ENCODE measurements at regions not wholly inside any gene's neighbourhood (a gene's known extent, or its start where the extent isn't known, plus 50 kb on each side); places are given as distances from the start of the nearest gene placed in this dataset.
"Not testable (repeated sequence)": the region's sequence is repeated elsewhere in the genome, so short reads cannot be mapped to it uniquely, and the experiment has no call there.

- no peak overlapping the region for H3K27ac ChIP-seq (ENCODE audit: low read length)
- no peaks in the 10 kb centered on the region for H3K27me3 ChIP-seq (ENCODE audit: low read depth, low read length)
- peak overlapping the region; percentile 99 for H2AFZ ChIP-seq (ENCODE audit: low read depth, low read length)
- peak overlapping the region; percentile 82 for H3K4me2 ChIP-seq (ENCODE audit: low read length)
- peak overlapping the region; percentile 64 for H3K4me3 ChIP-seq (ENCODE audit: low read length)
- no peaks in the 10 kb centered on the region for H3K79me2 ChIP-seq (ENCODE audit: low read length)
- TF ChIP-seq, protein P1, sequence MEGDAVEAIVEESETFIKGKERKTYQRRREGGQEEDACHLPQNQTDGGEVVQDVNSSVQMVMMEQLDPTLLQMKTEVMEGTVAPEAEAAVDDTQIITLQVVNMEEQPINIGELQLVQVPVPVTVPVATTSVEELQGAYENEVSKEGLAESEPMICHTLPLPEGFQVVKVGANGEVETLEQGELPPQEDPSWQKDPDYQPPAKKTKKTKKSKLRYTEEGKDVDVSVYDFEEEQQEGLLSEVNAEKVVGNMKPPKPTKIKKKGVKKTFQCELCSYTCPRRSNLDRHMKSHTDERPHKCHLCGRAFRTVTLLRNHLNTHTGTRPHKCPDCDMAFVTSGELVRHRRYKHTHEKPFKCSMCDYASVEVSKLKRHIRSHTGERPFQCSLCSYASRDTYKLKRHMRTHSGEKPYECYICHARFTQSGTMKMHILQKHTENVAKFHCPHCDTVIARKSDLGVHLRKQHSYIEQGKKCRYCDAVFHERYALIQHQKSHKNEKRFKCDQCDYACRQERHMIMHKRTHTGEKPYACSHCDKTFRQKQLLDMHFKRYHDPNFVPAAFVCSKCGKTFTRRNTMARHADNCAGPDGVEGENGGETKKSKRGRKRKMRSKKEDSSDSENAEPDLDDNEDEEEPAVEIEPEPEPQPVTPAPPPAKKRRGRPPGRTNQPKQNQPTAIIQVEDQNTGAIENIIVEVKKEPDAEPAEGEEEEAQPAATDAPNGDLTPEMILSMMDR (IDR thresholded peaks at IDR 0.05; ENCODE audit: low read depth, low read length): peak; percentile 81
- no peak for TF ChIP-seq EZH2phosphoT487 (IDR thresholded peaks at IDR 0.05; ENCODE audit: low read depth)
- H3K36me3 ChIP-seq (replicated peaks; ENCODE audit: low read depth, low read length): no peaks in the 10 kb centered on the region
- H3K9ac ChIP-seq (ENCODE audit: low read length): peak overlapping the region; percentile 35; the same call in 1 of the 2 replicates
- no peaks in the 10 kb centered on the region for H4K20me1 ChIP-seq (ENCODE audit: insufficient read depth, low read length)
- peaks cover 16% of the 10 kb centered on the region for H3K4me1 ChIP-seq (ENCODE audit: low read length)
- H3K9me3 ChIP-seq (ENCODE audit: insufficient read depth, low read length): no peaks in the 10 kb centered on the region
Observed at GRCh38 chr5:112492291-112492690, 73.2 kb upstream of the EPB41L4A start.

DNA sequence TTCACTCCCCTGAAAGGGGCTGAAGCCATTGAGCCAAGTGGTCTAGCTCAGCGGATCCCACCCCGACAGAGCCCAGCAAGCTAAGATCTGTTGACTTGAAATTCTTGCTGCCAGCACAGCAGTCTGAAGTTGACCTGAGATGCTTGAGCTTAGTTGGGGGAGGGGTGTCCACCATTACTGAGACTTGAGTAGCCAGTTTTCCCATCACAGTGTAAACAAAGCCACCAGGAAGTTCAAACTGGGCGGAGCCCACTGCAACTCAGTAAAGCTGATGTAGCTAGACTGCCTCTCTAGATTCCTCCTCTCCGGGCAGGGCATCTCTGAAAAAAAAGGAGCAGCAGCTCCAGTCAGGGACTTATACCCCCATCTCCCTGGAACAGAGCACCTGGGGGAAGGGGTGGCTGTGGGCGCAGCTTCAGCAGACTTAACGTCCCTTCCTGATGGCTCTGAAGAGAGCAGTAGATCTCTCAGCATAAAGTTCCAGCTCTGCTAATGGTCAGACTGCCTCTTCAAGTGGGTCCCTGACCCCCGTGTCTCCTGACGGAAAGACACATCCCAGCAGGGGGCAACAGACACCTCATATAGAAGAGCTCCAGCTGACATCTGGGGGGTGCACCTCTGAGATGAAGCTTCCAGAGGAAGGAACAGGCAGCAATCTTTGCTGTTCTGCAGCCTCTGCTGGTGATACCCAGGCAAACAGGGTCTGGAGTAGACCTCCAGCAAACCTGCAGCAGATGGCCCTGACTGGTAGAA is 84.8 kb upstream of the EPB41L4A start:
- not testable (repeated sequence) for H3K4me3 ChIP-seq (ENCODE audit: low read length); H3K4me2 ChIP-seq (ENCODE audit: low read length); H3K79me2 ChIP-seq (ENCODE audit: low read length); H3K9me3 ChIP-seq (ENCODE audit: insufficient read depth, low read length); H3K36me3 ChIP-seq (replicated peaks; ENCODE audit: low read depth, low read length); H3K9ac ChIP-seq (ENCODE audit: low read length); H3K4me1 ChIP-seq (ENCODE audit: low read length); H3K27ac ChIP-seq (ENCODE audit: low read length); H2AFZ ChIP-seq (ENCODE audit: low read depth, low read length); H4K20me1 ChIP-seq (ENCODE audit: insufficient read depth, low read length); H3K27me3 ChIP-seq (ENCODE audit: low read depth, low read length)

DNA sequence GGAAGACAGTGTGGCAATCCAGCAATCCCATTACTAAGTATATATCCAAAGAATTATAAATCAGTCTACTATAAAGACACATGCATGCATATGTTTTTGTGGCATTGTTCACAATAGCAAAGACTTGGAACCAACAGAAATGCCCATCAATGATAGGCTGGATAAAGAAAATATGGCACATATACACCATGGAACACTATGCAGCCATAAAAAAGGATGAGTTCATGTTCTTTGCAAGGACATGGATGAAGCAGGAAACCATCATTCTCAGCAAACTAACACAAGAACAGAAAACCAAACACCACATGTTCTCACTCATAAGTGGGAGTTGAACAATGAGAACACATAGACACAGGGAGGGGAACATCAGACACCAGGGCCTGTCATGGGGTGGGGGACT is 90.0 kb upstream of the EPB41L4A start:
- H3K27me3 ChIP-seq (ENCODE audit: low read depth, low read length); H3K27ac ChIP-seq (ENCODE audit: low read length); H3K4me3 ChIP-seq (ENCODE audit: low read length); H3K4me1 ChIP-seq (ENCODE audit: low read length); H3K4me2 ChIP-seq (ENCODE audit: low read length); H3K79me2 ChIP-seq (ENCODE audit: low read length); H3K9ac ChIP-seq (ENCODE audit: low read length); H3K9me3 ChIP-seq (ENCODE audit: insufficient read depth, low read length); H2AFZ ChIP-seq (ENCODE audit: low read depth, low read length); H3K36me3 ChIP-seq (replicated peaks; ENCODE audit: low read depth, low read length); H4K20me1 ChIP-seq (ENCODE audit: insufficient read depth, low read length): not testable (repeated sequence)

DNA sequence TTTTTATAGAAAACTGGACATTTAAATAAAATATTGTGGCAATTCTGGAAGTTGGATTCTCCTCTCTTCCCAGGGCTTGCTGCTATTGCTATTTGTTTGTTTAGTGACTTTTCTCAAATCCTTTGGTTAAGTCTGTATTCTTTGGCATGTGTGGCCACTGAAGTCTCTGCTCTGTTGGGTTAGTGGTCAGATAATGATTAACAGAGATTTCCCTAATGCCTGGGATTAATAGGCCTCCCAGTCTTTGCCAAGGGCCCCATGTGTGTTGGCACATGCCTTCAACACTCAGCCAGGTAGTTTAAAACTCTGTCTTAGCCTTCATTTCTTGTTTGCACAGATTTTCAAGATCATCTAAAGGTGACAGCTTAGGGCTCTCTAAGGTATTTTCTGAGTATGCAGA is 92.8 kb upstream of the EPB41L4A start:
- Histone ChIP-seq H3K27ac (ENCODE audit: low read length) (no peak overlapping the region), H3K27me3 (ENCODE audit: low read depth, low read length) (no peaks in the 10 kb centered on the region), H3K36me3 (replicated peaks; ENCODE audit: low read depth, low read length) (no peaks in the 10 kb centered on the region), H4K20me1 (ENCODE audit: insufficient read depth, low read length) (no peaks in the 10 kb centered on the region), H3K4me3 (ENCODE audit: low read length) (no peak overlapping the region), H2AFZ (ENCODE audit: low read depth, low read length) (no peak overlapping the region), H3K4me1 (ENCODE audit: low read length) (no peaks in the 10 kb centered on the region), H3K4me2 (ENCODE audit: low read length) (no peak overlapping the region), H3K9me3 (ENCODE audit: insufficient read depth, low read length) (no peaks in the 10 kb centered on the region; the same call in 1 of the 2 replicates), H3K9ac (ENCODE audit: low read length) (no peak overlapping the region), H3K79me2 (ENCODE audit: low read length) (no peaks in the 10 kb centered on the region)
- TF ChIP-seq, protein P1 (IDR thresholded peaks at IDR 0.05; ENCODE audit: low read depth, low read length): no peak
- no peak for TF ChIP-seq EZH2phosphoT487 (IDR thresholded peaks at IDR 0.05; ENCODE audit: low read depth)

DNA sequence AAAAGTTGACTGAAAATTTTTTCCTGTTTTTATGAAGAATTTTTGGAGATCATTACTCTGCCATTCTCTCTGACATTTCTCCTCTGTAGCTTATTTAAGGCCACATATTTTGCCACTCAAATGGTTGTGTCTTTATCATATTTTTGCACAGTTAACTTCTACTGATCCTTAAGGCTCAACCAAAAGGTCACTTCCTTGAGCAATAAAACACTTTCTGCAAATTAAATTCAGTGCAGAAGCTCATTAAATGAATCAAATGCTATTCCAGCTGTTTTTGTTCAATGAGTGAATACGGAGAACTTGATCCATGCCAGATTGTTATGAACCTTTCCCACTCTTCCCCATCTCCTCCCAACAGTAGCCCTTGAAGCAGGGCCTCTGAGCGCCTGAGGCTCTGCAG is 93.8 kb upstream of the EPB41L4A start:
- Histone ChIP-seq H3K4me1 (ENCODE audit: low read length) (no peaks in the 10 kb centered on the region), H3K36me3 (replicated peaks; ENCODE audit: low read depth, low read length) (no peaks in the 10 kb centered on the region), H3K9ac (ENCODE audit: low read length) (no peak overlapping the region), H3K4me3 (ENCODE audit: low read length) (no peak overlapping the region), H3K4me2 (ENCODE audit: low read length) (no peak overlapping the region), H3K9me3 (ENCODE audit: insufficient read depth, low read length) (no peaks in the 10 kb centered on the region; the same call in 1 of the 2 replicates), H3K79me2 (ENCODE audit: low read length) (no peaks in the 10 kb centered on the region), H2AFZ (ENCODE audit: low read depth, low read length) (no peak overlapping the region), H3K27ac (ENCODE audit: low read length) (no peak overlapping the region), H4K20me1 (ENCODE audit: insufficient read depth, low read length) (no peaks in the 10 kb centered on the region), H3K27me3 (ENCODE audit: low read depth, low read length) (no peaks in the 10 kb centered on the region)
- TF ChIP-seq, protein P1 (IDR thresholded peaks at IDR 0.05; ENCODE audit: low read depth, low read length): no peak
- no peak for TF ChIP-seq EZH2phosphoT487 (IDR thresholded peaks at IDR 0.05; ENCODE audit: low read depth)
